Stimulated activated naive CD8-positive, alpha-beta T cell treated with anti-CD3 and anti-CD28 coated beads, Interleukin-15, amount 100 ng/mL, for 72 hours (primary cell): ENCODE measurements at regions not wholly inside any gene's neighbourhood (a gene's known extent, or its start where the extent isn't known, plus 50 kb on each side); places are given as distances from the start of the nearest gene placed in this dataset.
"Not testable (repeated sequence)": the region's sequence is repeated elsewhere in the genome, so short reads cannot be mapped to it uniquely, and the experiment has no call there.

ENCODE experiments used
- ATAC-seq: fragments of 150-1000 bp; cut with Tn5 transposase; 2 replicates; pipeline ENCODE4 v1.10.0; 2021; ENCODE audit warnings: mild to moderate bottlenecking, moderate library complexity
- DNase-seq, 2 donors: peaks; one replicate each; pipeline ENCODE4 v3.0.0; 2021 to 2022
- H3K27ac Mint-ChIP-seq, 2 donors: one replicate each; pipeline ENCODE4 v1.8.0; 2022; ENCODE audit warnings: mild to moderate bottlenecking in 2 of 2, mixed read lengths in 2 of 2, moderate library complexity in 2 of 2
- H3K27me3 Mint-ChIP-seq: one replicate; pipeline ENCODE4 v1.8.0; 2022; ENCODE audit warnings: mixed read lengths
- H3K4me1 Mint-ChIP-seq: one replicate; pipeline ENCODE4 v1.8.0; 2022; ENCODE audit warnings: mild to moderate bottlenecking, mixed read lengths
- H3K4me3 Mint-ChIP-seq, 2 donors: one replicate each; pipeline ENCODE4 v1.8.0; 2022; ENCODE audit warnings: mild to moderate bottlenecking in 2 of 2, mixed read lengths in 2 of 2, moderate library complexity in 1 of 2
- H3K9me3 Mint-ChIP-seq, 2 donors: one replicate each; pipeline ENCODE4 v1.8.0; 2022; ENCODE audit warnings: mixed read lengths in 2 of 2

GRCh38 chr10:33772370-33773252 is 438.1 kb upstream of the NRP1 start:
- Mint-ChIP-seq H3K9me3 (no peaks in the 10 kb centered on the region), H3K27ac (no peak overlapping the region), H3K27me3 (no peaks in the 10 kb centered on the region), H3K4me3 (no peak overlapping the region), H3K4me1 (no peaks in the 10 kb centered on the region)
- DNase-seq (no peak), ATAC-seq (no peak)

DNA sequence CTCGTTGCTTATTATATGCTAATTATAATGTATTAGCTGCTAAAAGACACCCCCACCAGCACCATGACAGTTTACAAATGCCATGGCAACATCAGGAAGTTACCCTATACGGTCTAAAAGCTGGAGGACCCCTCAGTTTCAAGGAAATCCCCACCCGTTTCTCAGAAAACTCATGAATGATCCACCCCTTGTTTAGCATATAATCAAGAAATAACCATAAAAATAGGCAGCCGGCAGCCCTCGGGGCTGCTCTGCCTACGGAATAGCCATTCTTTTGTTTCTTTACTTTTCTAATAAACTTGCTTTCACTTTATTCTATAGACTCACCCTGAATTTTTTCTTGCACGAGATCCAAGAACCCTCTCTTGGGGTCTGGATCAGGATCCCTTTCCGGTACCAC is 437.4 kb upstream of the NRP1 start:
- not testable (repeated sequence) for H3K27me3 Mint-ChIP-seq, DNase-seq, H3K4me3 Mint-ChIP-seq, H3K27ac Mint-ChIP-seq, H3K4me1 Mint-ChIP-seq, H3K9me3 Mint-ChIP-seq, ATAC-seq

GRCh38 chr10:33764694-33765185 is 430.3 kb upstream of the NRP1 start:
- Mint-ChIP-seq H3K4me1 (no peaks in the 10 kb centered on the region), H3K4me3 (no peak overlapping the region), H3K27me3 (no peaks in the 10 kb centered on the region), H3K27ac (no peak overlapping the region), H3K9me3 (peaks cover 5 to 7% of the 10 kb centered on the region in 2 donors)
- DNase-seq (no peak), ATAC-seq (no peak)

GRCh38 chr10:33760056-33760943 is 425.8 kb upstream of the NRP1 start:
- ATAC-seq (no peak), DNase-seq (no peak)
- Mint-ChIP-seq H3K27me3 (no peaks in the 10 kb centered on the region), H3K4me1 (no peaks in the 10 kb centered on the region), H3K9me3 (peaks cover 5 to 7% of the 10 kb centered on the region in 2 donors), H3K27ac (no peak overlapping the region), H3K4me3 (no peak overlapping the region)

DNA sequence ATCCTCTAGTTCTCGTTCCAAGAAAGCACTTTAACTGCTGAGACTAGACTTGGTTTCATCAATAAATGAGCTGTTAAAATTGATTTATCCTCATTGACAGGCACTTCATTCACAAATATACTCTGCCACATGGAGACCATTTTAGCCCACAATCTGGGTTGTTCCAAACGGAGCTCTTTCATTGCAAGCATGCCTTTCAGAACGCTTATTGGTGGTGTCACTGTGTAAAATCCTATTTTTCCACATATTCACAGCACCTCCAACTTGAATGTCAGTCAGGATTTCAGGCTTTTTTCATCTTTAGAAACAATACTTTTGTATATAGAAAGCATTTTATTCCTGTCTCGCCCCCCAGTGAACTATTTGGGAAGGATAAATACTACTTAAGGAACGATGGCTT is 424.7 kb upstream of the NRP1 start:
- Mint-ChIP-seq H3K4me1 (no peaks in the 10 kb centered on the region), H3K27me3 (no peaks in the 10 kb centered on the region), H3K27ac (no peak overlapping the region), H3K4me3 (no peak overlapping the region), H3K9me3 (peaks cover 5 to 7% of the 10 kb centered on the region in 2 donors)
- no peak for DNase-seq
- no peak for ATAC-seq

GRCh38 chr10:33758299-33758698 is 423.8 kb upstream of the NRP1 start:
- H3K27ac Mint-ChIP-seq: no peak overlapping the region
- H3K9me3 Mint-ChIP-seq: peaks cover 5 to 7% of the 10 kb centered on the region in 2 donors
- no peak overlapping the region for H3K4me3 Mint-ChIP-seq
- ATAC-seq (no peak), DNase-seq (no peak)
- H3K4me1 Mint-ChIP-seq: no peaks in the 10 kb centered on the region
- no peaks in the 10 kb centered on the region for H3K27me3 Mint-ChIP-seq

- no peak for DNase-seq
- H3K27ac Mint-ChIP-seq: no peak overlapping the region
- H3K27me3 Mint-ChIP-seq: no peaks in the 10 kb centered on the region
- no peaks in the 10 kb centered on the region for H3K4me1 Mint-ChIP-seq
- H3K4me3 Mint-ChIP-seq: no peak overlapping the region
- ATAC-seq: no peak
- H3K9me3 Mint-ChIP-seq: no peaks in the 10 kb centered on the region
Observed at GRCh38 chr10:33754052-33754451, 419.6 kb upstream of the NRP1 start.

DNA sequence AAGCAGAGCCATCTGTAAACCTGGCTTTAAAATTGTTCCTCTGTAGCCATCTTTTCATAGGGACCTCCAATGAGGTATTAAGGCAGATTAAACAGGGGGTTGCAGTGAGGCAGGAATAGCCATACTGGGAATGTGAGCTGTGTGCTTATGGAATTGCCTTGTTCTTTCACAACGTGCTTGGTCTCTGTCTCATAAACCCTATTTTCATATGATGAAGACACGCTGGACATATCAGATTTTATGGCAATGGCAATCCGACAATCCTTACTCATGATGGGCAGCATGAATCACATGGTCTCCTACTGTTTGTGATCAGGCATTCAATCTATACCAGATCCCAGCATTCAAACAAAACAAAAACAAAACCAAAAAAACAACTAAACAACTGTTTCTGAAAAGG is 418.9 kb upstream of the NRP1 start:
- Mint-ChIP-seq H3K4me1 (no peaks in the 10 kb centered on the region), H3K4me3 (no peak overlapping the region), H3K27me3 (no peaks in the 10 kb centered on the region), H3K9me3 (no peaks in the 10 kb centered on the region), H3K27ac (no peak overlapping the region)
- ATAC-seq (no peak), DNase-seq (no peak)

DNA sequence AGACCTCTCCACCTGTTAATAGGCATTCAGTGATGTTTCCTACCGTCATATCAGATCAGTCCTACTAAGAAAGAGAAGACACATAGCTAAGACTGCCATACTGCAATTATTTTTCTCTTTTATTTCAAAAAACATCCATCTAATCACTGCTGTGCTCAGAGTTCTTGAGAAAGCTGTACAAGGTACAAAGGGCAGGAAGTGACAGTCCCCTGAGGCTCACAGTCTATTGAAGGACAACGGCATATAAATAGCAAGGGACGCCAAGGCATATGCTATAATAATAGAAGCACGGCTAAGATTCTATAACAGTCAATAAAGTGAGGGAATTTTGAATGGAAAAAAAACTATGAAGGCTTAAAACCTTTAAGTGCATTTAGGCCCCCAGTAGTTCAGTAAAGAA is 415.3 kb upstream of the NRP1 start:
- Mint-ChIP-seq H3K9me3 (no peaks in the 10 kb centered on the region), H3K27ac (no peak overlapping the region), H3K4me3 (no peak overlapping the region), H3K27me3 (no peaks in the 10 kb centered on the region), H3K4me1 (no peaks in the 10 kb centered on the region)
- ATAC-seq (no peak), DNase-seq (no peak)

DNA sequence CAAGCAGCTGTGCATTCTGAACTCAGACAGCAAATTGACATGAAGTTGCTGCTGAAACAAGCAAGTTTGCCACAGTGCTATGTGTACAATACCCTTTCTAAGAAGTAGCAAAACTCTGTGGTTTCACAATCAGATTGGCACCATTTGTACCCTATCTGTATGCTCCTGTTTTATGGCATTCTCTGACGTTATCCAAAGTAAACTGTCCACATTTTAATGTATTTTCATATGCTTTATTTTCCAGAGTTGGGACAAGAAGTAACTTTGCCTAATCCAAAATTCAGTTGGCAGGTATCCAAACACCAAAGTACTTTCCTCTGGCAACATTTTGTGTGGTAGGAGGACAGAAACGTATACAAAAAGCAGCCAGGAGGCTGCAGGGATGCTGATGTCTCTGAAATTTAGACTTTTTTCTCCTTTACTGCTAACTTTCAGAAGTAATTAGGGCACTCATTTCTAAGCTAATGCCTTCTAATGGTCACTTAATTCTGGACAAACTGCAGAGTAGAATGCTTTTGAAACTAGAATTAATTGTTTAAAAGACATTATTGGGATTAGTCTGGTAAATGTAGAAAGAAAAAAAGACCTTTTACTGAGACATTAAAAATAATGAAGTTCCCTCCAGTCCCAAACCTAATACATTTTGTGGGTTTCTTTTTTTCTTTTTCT is 414.7 kb upstream of the NRP1 start:
- Mint-ChIP-seq H3K27ac (no peak overlapping the region), H3K27me3 (no peaks in the 10 kb centered on the region), H3K4me3 (no peak overlapping the region), H3K9me3 (no peaks in the 10 kb centered on the region), H3K4me1 (no peaks in the 10 kb centered on the region)
- ATAC-seq: no peak
- no peak for DNase-seq

- Mint-ChIP-seq H3K4me1 (no peaks in the 10 kb centered on the region), H3K4me3 (no peak overlapping the region), H3K27ac (no peak overlapping the region), H3K9me3 (no peaks in the 10 kb centered on the region), H3K27me3 (no peaks in the 10 kb centered on the region)
- ATAC-seq (no peak), DNase-seq (no peak)
Observed at GRCh38 chr10:33746836-33747268, 412.4 kb upstream of the NRP1 start.

- Mint-ChIP-seq H3K4me3 (no peak overlapping the region), H3K27ac (no peak overlapping the region), H3K4me1 (no peaks in the 10 kb centered on the region), H3K27me3 (no peaks in the 10 kb centered on the region), H3K9me3 (no peaks in the 10 kb centered on the region)
- ATAC-seq (no peak), DNase-seq (no peak)
Observed at GRCh38 chr10:33746186-33746585, 411.7 kb upstream of the NRP1 start.

GRCh38 chr10:33743429-33743857 is 409.0 kb upstream of the NRP1 start:
- H3K4me3 Mint-ChIP-seq: no peak overlapping the region
- no peaks in the 10 kb centered on the region for H3K27me3 Mint-ChIP-seq
- DNase-seq: no peak
- no peak for ATAC-seq
- H3K27ac Mint-ChIP-seq: no peak overlapping the region
- no peaks in the 10 kb centered on the region for H3K4me1 Mint-ChIP-seq
- H3K9me3 Mint-ChIP-seq: no peaks in the 10 kb centered on the region

DNA sequence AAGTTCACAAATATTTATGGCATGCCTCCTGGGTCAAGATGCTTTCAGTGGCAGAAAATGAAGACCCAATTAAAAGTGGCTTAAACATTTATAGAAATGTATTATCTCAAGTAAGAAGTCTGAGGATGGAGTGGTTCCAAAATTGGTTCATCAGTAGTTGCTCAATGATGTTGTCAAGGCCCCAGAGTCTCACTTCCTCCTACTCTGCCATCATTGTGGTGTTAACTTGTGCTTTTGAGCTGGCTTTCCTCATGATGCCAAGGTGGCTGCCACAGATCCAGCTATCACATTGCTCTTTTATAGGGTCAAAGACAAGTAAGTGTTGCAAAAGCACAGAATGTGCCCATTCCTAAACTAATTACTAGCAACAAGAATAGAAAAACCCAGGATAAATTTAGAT is 404.6 kb upstream of the NRP1 start:
- Mint-ChIP-seq H3K4me1 (no peaks in the 10 kb centered on the region), H3K27me3 (peaks cover 22% of the 10 kb centered on the region), H3K27ac (no peak overlapping the region), H3K4me3 (no peak overlapping the region), H3K9me3 (no peaks in the 10 kb centered on the region)
- DNase-seq (no peak), ATAC-seq (no peak)

- H3K27ac Mint-ChIP-seq: no peak overlapping the region
- no peak for ATAC-seq
Observed at GRCh38 chr10:33735464-33735923, 401.0 kb upstream of the NRP1 start.

More at GRCh38 chr10:33735464-33735923, 401.0 kb upstream of the NRP1 start:
- Mint-ChIP-seq H3K4me1 (no peaks in the 10 kb centered on the region), H3K4me3 (no peak overlapping the region), H3K9me3 (no peaks in the 10 kb centered on the region), H3K27me3 (peaks cover 24% of the 10 kb centered on the region)
- DNase-seq: no peak
